OCI-LY7 (cell line): ENCODE measurements at regions not wholly inside any gene's neighbourhood (a gene's known extent, or its start where the extent isn't known, plus 50 kb on each side); places are given as distances from the start of the nearest gene placed in this dataset.

ENCODE experiments used
- BruUV-seq: library from RNA; stranded (reverse); fragments of 400-500 nt; replicated peaks from 2 replicates; lab custom pipeline; 2021; lab: Mats Ljungman, UMichigan
- CTCF ChIA-PET: fragments of 300-600 bp; sonication (Branson Sonifier 250); formaldehyde crosslinking; loops from one replicate; lab custom pipeline; 2022; ENCODE audit warnings: antibody characterized with exemption; ENCODE audit not compliant: unreplicated experiment; lab: Charles Lee
- POLR2A ChIA-PET: fragments of 300-600 bp; sonication (Branson Sonifier 250); formaldehyde crosslinking; loops from one replicate; lab custom pipeline; 2022; ENCODE audit warnings: antibody characterized with exemption; lab: Charles Lee
- DNase-seq: peaks from one replicate; pipeline ENCODE4 v3.0.0-alpha.2; 2015; ENCODE audit warnings: low spot score
- H2AFZ ChIP-seq: fragments of 200-600 bp; sonication (generic), shearing (Covaris generic); 2 replicates; pipeline ENCODE4 v1.6.1; 2014; ENCODE audit warnings: mild to moderate bottlenecking, antibody characterized with exemption, low read length, moderate library complexity
- H3K27ac ChIP-seq: fragments of 200-600 bp; sonication (generic); 2 replicates; pipeline ENCODE4 v1.5.1; 2014; ENCODE audit warnings: mixed run types, low read depth, mild to moderate bottlenecking, moderate library complexity, low read length, inconsistent platforms; ENCODE audit not compliant: poor library complexity, severe bottlenecking
- H3K36me3 ChIP-seq: fragments of 200-600 bp; sonication (generic); 2 replicates; pipeline ENCODE4 v1.6.1; 2014; ENCODE audit warnings: mild to moderate bottlenecking, antibody characterized with exemption, low read length, moderate library complexity, mixed read lengths; ENCODE audit not compliant: insufficient read depth
- H3K4me1 ChIP-seq: fragments of 200-600 bp; sonication (generic); 2 replicates; pipeline ENCODE4 v1.5.1; 2014; ENCODE audit warnings: mild to moderate bottlenecking, low read length; ENCODE audit not compliant: insufficient read depth, poor library complexity, severe bottlenecking
- H3K4me2 ChIP-seq: fragments of 200-600 bp; sonication (generic); 2 replicates; pipeline ENCODE4 v1.6.1; 2014; ENCODE audit warnings: mild to moderate bottlenecking, low read length
- H3K4me3 ChIP-seq: fragments of 200-600 bp; sonication (generic); 2 replicates; pipeline ENCODE4 v1.5.1; 2014; ENCODE audit warnings: mild to moderate bottlenecking, low read depth, low read length; ENCODE audit not compliant: poor library complexity, severe bottlenecking
- H3K79me2 ChIP-seq: fragments of 200-600 bp; sonication (generic); 2 replicates; pipeline ENCODE4 v1.6.1; 2016; ENCODE audit warnings: low read depth, mild to moderate bottlenecking, low read length, moderate library complexity, mixed read lengths; ENCODE audit not compliant: insufficient read depth
- H3K9me2 ChIP-seq: fragments of 200-600 bp; sonication (generic); 2 replicates; pipeline ENCODE4 v1.6.1; 2016; ENCODE audit warnings: mild to moderate bottlenecking, low read length, mixed read lengths; ENCODE audit not compliant: insufficient read depth
- H3K9me3 ChIP-seq: fragments of 200-600 bp; sonication (generic); 2 replicates; pipeline ENCODE4 v1.6.1; 2014; ENCODE audit warnings: mild to moderate bottlenecking, mixed run types, low read length, mixed read lengths
- H4K20me1 ChIP-seq: fragments of 200-600 bp; sonication (generic); 2 replicates; pipeline ENCODE4 v1.6.1; 2014; ENCODE audit warnings: mild to moderate bottlenecking, antibody characterized with exemption, low read length, moderate library complexity, mixed read lengths; ENCODE audit not compliant: insufficient read depth
- CTCF ChIP-seq: fragments of 200-600 bp; sonication (generic); conservative IDR thresholded peaks from 2 replicates; pipeline ENCODE4 v1.5.1; 2014; ENCODE audit warnings: mild to moderate bottlenecking, antibody characterized with exemption, low read length, moderate library complexity, mixed read lengths
- EZH2phosphoT487 ChIP-seq: fragments of 200-600 bp; sonication (generic); IDR thresholded peaks from 2 replicates; pipeline ENCODE4 v1.6.1; 2018; ENCODE audit warnings: low read depth, borderline replicate concordance, mild to moderate bottlenecking, mixed run types, antibody characterized with exemption, low read length, moderate library complexity, mixed read lengths
- intact Hi-C: fragments of 100-400 bp; cut with micrococcal nuclease; formaldehyde crosslinking; loops from one replicate; pipeline ENCODE4 v1.10.0; 2022; ENCODE audit not compliant: unreplicated experiment

- H4K20me1 ChIP-seq, result no peaks in the 10 kb centered on the region
- H3K9me3 ChIP-seq, result peaks cover 9% of the 10 kb centered on the region; the same call in 1 of the 2 replicates
- no peaks in the 10 kb centered on the region for H3K79me2 ChIP-seq
- ChIA-PET POLR2A (no interaction called here), CTCF (no interaction called here)
- H3K4me2 ChIP-seq, result peak overlapping the region; percentile 67
- intact Hi-C loops, result no loop called here
- H3K4me3 ChIP-seq, result peak overlapping the region; percentile 38
- BruUV-seq, result no TSS peak
- TF ChIP-seq EZH2phosphoT487 (no peak), CTCF (no peak)
- H2AFZ ChIP-seq, result peak overlapping the region; percentile 80
- no peaks in the 10 kb centered on the region for H3K9me2 ChIP-seq
- peak overlapping the region; percentile 55 for H3K27ac ChIP-seq
- peak; percentile 85 for DNase-seq
- H3K36me3 ChIP-seq, result no peaks in the 10 kb centered on the region
- H3K4me1 ChIP-seq, result peaks cover 26% of the 10 kb centered on the region
Observed at GRCh38 chr17:5785867-5786509, 201.7 kb upstream of the NLRP1 start.

DNA sequence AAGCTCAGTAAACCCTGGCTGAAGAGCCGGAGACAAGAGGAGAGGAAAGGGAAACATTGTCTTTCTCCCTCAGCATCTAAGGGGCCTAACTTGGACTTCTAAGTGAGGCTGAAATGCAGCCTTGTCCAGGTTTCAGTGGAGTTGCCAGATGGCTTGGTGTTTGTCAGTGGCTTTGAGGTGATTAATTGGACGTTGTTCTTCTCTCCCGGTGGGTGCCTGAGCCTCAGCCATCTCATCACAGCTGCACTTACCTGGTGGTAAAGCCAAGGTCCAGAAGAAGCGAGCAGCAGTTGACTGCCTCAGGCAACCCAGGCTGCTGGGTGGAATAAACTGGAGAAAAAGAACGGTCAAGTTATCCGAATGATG is 202.2 kb upstream of the NLRP1 start:
- peak overlapping the region; percentile 80 for H2AFZ ChIP-seq
- TF ChIP-seq EZH2phosphoT487 (no peak), CTCF (no peak)
- H3K4me3 ChIP-seq, result no peak overlapping the region
- intact Hi-C loops, result no loop called here
- no peaks in the 10 kb centered on the region for H3K9me2 ChIP-seq
- POLR2A ChIA-PET, result no interaction called here
- H3K79me2 ChIP-seq, result no peaks in the 10 kb centered on the region
- CTCF ChIA-PET, result no interaction called here
- peaks cover 9% of the 10 kb centered on the region; the same call in 1 of the 2 replicates for H3K9me3 ChIP-seq
- H3K36me3 ChIP-seq, result no peaks in the 10 kb centered on the region
- H3K4me2 ChIP-seq, result peak overlapping the region; percentile 67
- H3K27ac ChIP-seq, result peak overlapping the region; percentile 55
- H4K20me1 ChIP-seq, result no peaks in the 10 kb centered on the region
- DNase-seq, result no peak
- BruUV-seq, result no TSS peak
- peaks cover 26% of the 10 kb centered on the region for H3K4me1 ChIP-seq

DNA sequence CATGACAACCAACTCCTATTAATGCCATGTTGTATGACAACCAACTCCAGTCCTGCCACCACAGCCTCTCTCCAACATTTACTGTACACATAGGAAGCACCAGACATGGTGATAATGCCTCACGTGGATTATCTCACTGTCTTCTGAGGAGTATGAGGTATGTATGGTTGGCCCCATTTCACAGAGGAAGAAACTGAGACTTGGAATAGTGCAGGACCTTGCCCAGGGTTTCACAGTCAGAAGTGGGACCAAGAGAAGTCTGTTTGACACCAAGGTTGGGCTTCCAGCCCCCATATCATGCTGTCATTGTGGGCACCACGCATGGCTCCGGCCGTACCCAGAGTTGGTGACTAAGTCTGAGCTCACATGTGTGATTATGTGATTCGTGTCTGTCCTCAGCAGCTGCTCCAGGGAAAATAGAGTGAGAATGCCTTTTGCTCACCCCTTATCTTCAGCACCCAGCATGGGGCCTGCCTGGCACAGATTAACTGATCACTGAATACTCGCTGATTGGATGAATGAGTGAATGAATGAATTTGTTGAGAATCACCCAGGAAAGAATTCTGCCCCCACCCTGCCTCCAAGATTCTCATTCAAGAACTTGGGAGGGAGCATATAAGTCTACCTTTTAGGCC is 204.1 kb upstream of the NLRP1 start:
- no peaks in the 10 kb centered on the region for H3K36me3 ChIP-seq
- no peak overlapping the region for H3K4me3 ChIP-seq
- BruUV-seq, result no TSS peak
- no peaks in the 10 kb centered on the region for H4K20me1 ChIP-seq
- ChIA-PET POLR2A (no interaction called here), CTCF (no interaction called here)
- TF ChIP-seq EZH2phosphoT487 (no peak), CTCF (no peak)
- no peak overlapping the region for H3K27ac ChIP-seq
- H3K79me2 ChIP-seq, result no peaks in the 10 kb centered on the region
- H3K9me2 ChIP-seq, result no peaks in the 10 kb centered on the region
- peaks cover 26% of the 10 kb centered on the region for H3K4me1 ChIP-seq
- H2AFZ ChIP-seq, result no peak overlapping the region
- intact Hi-C loops, result no loop called here
- no peak overlapping the region for H3K4me2 ChIP-seq
- peaks cover 18% of the 10 kb centered on the region for H3K9me3 ChIP-seq
- DNase-seq, result no peak
